CMK (cell line): ENCODE measurements at regions not wholly inside any gene's neighbourhood (a gene's known extent, or its start where the extent isn't known, plus 50 kb on each side); places are given as distances from the start of the nearest gene placed in this dataset.

Source experiments
- DNase-seq: peaks from one replicate; pipeline ENCODE4 v3.0.0-alpha.2; 2010; ENCODE audit warnings: low read depth

GRCh38 chr2:139704606-139705005 lies 924.4 kb upstream of the NXPH2 start:
- no peak for DNase-seq

- no peak for DNase-seq
Observed at GRCh38 chr2:139694327-139694726, 914.1 kb upstream of the NXPH2 start.

GRCh38 chr2:139686205-139686604 lies 906.0 kb upstream of the NXPH2 start:
- DNase-seq = no peak

GRCh38 chr2:139685090-139685983 lies 905.1 kb upstream of the NXPH2 start:
- DNase-seq = no peak

DNA sequence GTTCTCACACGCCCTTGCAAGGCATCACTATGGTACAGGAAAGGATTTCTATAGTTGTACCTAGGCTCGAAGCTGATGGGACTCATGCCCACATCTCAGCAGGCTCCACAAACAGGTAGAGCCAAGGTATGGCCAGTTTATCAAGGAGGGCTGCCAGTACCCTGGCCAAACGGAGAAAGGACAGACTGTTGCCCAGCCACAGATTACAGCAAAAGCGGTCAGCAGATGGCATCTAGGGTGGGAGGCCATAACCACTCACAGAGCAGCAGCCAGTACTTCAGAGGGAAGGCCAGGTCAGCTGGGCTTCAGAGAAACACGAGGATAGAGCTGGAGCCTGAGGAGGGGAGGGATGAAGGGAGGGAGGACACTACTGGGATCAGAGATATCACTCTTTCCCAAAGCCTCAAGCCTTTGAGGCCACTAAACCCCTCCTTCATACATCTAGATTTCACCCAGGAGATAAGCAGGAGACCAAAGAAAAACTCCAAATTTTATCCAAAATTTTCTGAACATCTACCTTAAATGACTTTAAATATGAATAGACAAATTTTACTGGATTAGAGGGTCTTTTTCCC lies 904.2 kb upstream of the NXPH2 start:
- no peak for DNase-seq

GRCh38 chr2:139674577-139674976 lies 894.4 kb upstream of the NXPH2 start:
- DNase-seq = no peak

DNA sequence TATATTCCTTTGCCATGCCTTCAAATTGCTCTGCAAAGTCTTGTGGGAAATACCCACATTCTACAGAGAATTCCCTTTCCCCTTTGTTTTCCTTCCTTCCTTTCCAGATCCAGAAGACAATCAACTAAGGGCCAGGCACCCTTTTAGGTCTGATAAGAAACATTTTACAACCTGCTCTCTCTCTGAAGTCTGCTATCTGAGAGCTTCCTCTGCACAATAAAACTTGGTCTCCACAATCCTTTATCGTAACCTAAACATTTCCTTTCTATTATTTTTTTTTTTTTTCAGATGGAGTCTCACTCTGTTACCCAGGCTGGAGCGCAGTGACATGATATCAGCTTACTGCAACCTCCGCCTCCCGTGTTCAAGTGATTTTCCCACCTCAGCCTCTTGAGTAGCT lies 893.3 kb upstream of the NXPH2 start:
- peak; percentile 22 for DNase-seq

DNA sequence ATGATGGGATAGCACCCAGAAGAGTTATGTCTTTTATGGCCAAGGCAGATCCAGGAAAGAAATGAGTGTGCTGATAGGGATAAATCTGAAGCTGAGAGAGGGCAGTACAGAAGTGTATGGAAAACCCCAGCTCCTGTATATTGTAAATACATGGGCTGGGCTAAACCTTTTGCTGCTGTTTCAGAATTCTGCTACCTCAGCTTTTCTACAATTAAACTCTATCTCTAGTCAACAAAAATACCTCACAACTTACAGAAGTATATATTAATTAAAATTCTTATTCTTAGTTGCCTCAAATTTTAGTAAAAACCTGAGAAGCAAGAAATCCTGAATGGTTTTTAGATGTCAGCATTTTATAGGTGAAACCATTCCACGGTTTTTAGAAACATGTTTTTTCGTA lies 889.5 kb upstream of the NXPH2 start:
- DNase-seq = no peak

- DNase-seq = no peak
Observed at GRCh38 chr2:139652385-139652784, 872.2 kb upstream of the NXPH2 start.

GRCh38 chr2:139645617-139646016 lies 865.4 kb upstream of the NXPH2 start:
- DNase-seq = no peak

GRCh38 chr2:139643139-139643538 lies 862.9 kb upstream of the NXPH2 start:
- no peak for DNase-seq

GRCh38 chr2:139631966-139632365 lies 851.8 kb upstream of the NXPH2 start:
- DNase-seq = no peak

DNA sequence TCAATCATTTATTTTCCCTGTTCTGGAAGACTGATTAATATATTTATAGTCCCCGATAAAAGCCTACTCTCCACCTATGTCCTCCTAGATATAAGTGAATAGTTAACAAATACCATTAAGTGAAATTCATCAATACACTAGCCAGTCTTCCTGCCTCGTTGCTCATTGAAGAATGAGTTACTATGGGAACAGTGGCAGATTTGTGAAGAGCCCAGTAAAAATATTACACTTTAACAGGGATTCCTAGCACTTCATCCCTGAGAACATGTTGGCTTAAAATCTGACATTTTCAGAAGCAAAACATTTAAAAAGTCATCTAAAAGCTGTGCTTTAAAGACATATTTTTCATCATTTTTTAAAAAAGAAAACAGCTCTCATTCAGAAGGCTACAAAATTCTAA lies 848.7 kb upstream of the NXPH2 start:
- DNase-seq = no peak

DNA sequence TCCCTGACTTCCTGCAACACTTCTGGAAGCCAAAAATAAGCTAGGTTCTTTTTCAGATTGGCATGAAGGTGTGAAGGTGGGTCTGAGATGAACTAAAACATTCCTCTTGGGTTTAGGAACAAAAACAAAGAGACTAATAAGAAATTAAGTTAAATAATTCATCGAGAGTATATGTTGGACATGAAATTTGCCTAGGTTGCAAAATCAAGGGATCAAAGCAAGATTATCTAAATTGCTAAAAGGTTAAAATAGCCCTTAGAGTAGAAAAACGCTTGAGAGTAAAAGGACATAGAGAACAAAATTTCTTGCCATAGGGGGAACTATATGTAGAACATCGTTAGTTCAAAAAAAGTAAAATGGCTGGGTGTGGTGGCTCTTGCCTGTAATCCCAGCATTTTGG lies 845.9 kb upstream of the NXPH2 start:
- no peak for DNase-seq

DNA sequence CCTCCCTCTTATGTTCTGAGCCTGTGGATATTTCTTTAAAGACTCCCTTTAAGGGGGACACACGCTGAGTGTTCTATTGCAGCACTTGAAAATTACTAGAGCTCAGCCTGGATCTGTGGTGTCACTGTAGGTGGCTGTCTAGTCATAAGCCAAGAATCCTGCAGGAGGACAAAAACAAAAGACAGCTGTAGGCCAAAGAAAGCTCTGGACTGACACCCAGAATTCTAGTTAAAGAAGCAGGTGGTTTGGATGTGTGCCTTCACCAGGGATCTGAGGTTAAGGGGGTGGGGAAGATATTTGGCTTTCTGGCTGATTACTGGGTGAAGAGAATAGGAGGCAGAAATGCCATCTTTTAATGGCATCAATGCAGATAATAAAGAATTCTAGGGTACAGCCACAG lies 842.5 kb upstream of the NXPH2 start:
- DNase-seq = no peak

DNA sequence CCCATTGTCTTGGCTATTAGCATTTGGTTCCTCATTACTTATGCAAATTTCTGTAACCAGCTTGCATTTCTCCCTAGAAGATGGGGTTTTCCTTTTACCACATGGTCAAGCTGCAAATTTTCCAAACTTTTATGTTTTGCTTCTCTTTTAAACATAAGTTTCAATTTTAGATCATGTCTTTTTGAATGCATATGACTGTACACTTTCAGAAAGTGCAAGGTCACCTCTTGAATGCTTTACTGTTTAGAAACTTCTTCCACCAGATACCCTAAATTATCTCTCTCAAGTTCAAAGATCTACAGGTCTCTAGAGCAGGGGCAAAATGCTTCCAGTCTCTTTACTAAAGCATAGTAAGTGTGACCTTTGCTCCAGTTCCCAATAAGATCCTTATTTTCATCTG lies 837.6 kb upstream of the NXPH2 start:
- DNase-seq = no peak

DNA sequence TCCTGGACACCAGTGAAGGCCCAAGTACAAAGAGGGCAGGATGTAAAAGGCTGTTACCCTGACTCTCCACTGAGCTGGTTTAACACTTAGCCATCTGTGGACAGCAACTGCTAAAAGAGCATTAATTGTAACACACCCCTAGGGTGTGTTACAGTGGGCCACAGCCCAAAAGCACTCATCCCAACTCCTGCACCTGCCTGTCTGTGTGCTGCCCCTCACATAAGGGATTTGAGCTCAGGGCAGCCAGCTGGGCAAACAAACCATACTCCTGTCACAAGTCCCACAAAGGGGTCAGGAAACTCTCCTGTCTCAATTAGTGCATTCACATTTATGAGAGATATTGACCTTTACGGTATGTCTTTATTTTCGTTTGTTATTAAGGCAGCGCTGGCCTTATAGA lies 833.1 kb upstream of the NXPH2 start:
- DNase-seq = no peak

DNA sequence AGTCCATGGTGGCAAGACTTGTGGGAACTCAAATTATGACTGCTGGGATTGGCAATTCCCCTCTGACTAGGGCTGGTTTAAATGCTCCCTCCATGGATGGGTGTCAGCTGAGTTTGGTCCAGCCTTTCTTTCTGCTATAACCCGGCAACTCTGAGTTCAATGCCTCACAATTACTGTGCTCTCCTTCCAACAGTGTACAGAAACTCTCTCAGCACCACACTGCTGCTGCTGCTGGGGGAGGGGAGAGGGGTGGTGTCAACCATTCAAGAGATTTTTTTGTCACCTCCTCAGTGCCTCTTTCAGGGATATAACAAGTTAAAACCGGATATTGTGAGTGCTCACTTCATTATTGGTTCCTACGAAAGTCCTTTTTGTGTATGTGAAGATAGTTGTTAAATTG lies 830.3 kb upstream of the NXPH2 start:
- no peak for DNase-seq

- no peak for DNase-seq
Observed at GRCh38 chr2:139609109-139609508, 828.9 kb upstream of the NXPH2 start.

- no peak for DNase-seq
Observed at GRCh38 chr2:139605668-139606067, 825.5 kb upstream of the NXPH2 start.

DNA sequence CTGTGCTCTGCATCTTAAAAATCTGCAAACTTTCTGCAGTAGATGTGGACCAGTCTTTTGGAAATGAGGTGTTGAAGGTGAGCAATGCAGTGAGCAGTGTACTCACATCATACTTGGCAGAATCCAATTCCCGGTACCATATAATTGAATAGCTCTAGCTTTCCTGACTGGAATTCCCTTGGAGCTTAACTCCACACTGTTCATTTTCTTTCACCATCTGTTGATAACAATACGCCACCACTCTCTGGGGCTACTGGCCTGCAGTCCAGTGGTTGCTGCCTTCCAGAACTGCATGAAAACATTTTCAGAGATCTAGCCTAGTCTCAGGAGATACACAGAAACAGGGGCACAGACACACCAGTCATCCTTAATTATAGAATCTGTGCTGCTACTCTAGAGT lies 820.0 kb upstream of the NXPH2 start:
- no peak for DNase-seq

DNA sequence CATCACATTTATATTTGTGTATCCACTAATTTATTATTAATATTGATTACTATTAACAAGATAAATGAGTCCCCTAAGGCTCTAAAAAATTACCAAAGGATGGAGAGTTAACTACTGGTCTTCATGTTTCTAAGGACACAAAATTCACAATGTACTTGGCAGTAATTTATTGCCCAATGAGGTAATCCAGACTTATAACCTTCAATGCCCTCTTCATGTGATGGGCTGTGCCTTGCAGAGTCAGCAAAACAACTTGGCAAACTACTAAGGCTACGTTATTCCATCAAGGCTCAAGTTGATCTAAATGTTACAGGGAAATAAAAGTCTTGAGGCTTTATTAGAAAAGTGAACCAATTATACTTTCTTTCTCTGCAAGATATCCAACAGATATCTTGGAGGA lies 804.9 kb upstream of the NXPH2 start:
- DNase-seq = no peak

DNA sequence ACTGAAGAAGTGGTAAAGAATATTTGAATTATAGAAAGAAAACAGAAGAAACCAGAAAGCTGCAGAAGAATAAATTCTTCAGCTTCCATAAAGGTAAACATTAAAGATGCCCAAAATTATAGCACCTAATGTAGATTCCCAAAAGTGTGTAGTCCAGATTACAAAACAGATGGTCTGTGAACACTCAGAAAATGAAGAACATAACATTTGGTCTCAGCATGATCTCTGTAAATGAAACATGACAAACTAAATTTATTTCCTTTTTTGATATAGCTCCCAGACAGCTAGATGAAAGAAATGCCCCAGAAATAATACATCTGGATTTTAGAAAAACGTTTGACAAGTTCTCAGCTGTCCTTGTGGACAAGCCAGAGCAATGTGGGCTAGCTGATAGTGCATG lies 794.2 kb upstream of the NXPH2 start:
- no peak for DNase-seq

GRCh38 chr2:139556789-139557188 lies 776.6 kb upstream of the NXPH2 start:
- no peak for DNase-seq
